Activated naive CD4-positive, alpha-beta T cell treated with anti-CD3 and anti-CD28 coated beads, Interleukin-2, amount 50 U/mL, for 24 hours (primary cell): ENCODE measurements at regions not wholly inside any gene's neighbourhood (a gene's known extent, or its start where the extent isn't known, plus 50 kb on each side); places are given as distances from the start of the nearest gene placed in this dataset.

Experiments used
- H3K27ac Mint-ChIP-seq: one replicate; pipeline ENCODE4 v1.8.0; 2021; ENCODE audit warnings: mild to moderate bottlenecking, mixed read lengths
- H3K27me3 Mint-ChIP-seq: one replicate; pipeline ENCODE4 v1.8.0; 2021; ENCODE audit warnings: mixed read lengths
- H3K36me3 Mint-ChIP-seq: one replicate; pipeline ENCODE4 v1.8.0; 2021; ENCODE audit warnings: mixed read lengths
- H3K4me1 Mint-ChIP-seq: one replicate; pipeline ENCODE4 v1.8.0; 2021; ENCODE audit warnings: mixed read lengths
- H3K4me3 Mint-ChIP-seq: one replicate; pipeline ENCODE4 v1.8.0; 2021; ENCODE audit warnings: mild to moderate bottlenecking, mixed read lengths
- H3K9me3 Mint-ChIP-seq: one replicate; pipeline ENCODE4 v1.8.0; 2021; ENCODE audit warnings: mixed read lengths

DNA sequence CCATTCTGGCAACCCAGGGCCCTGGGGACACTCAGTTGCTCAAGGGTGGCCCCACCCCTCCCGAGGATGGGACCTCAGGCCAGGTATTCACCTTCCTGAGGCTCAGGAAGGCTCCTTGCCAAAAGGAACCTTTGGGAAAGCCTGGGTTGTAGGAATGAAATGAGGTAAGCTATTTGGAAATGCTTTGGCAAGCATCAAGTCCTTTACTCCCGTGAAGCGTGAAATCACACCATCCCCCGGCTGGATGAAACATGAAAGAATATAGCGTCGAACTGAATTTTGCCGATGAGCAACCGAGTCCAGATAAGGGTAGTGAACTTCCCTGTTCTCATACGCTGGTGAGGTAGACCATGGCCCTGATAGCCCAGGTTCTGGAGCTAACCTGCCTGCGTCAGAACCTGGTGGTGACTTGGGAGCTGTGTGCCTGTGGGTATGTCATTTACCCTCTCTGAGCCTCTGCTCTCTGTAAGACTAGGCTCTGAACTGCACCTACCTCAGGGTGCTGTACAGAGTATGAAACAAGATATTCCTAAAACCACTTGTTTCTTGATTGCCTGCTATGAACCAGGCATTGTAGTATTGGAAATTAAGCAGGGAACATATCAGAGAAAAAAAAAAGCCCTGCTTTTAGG lies 105.3 kb upstream of the BOD1 start:
- no peak overlapping the region for H3K27ac Mint-ChIP-seq

GRCh38 chr5:173726846-173727557 lies 110.6 kb upstream of the BOD1 start:
- Mint-ChIP-seq H3K9me3 (no peaks in the 10 kb centered on the region), H3K27ac (no peak overlapping the region), H3K36me3 (no peaks in the 10 kb centered on the region), H3K27me3 (peaks cover 6% of the 10 kb centered on the region), H3K4me3 (no peak overlapping the region), H3K4me1 (no peaks in the 10 kb centered on the region)

More for the DNA sequence above, 105.3 kb upstream of the BOD1 start:
- Mint-ChIP-seq H3K36me3 (no peaks in the 10 kb centered on the region), H3K9me3 (no peaks in the 10 kb centered on the region), H3K27me3 (peaks cover 7% of the 10 kb centered on the region), H3K4me1 (no peaks in the 10 kb centered on the region), H3K4me3 (no peak overlapping the region)

GRCh38 chr5:173727839-173728778 lies 111.7 kb upstream of the BOD1 start:
- H3K9me3 Mint-ChIP-seq: no peaks in the 10 kb centered on the region
- no peaks in the 10 kb centered on the region for H3K36me3 Mint-ChIP-seq
- H3K4me1 Mint-ChIP-seq: no peaks in the 10 kb centered on the region
- H3K4me3 Mint-ChIP-seq: no peak overlapping the region
- no peak overlapping the region for H3K27ac Mint-ChIP-seq
- H3K27me3 Mint-ChIP-seq: no peaks in the 10 kb centered on the region

- Mint-ChIP-seq H3K27me3 (no peaks in the 10 kb centered on the region), H3K36me3 (no peaks in the 10 kb centered on the region), H3K27ac (no peak overlapping the region), H3K4me3 (no peak overlapping the region), H3K4me1 (no peaks in the 10 kb centered on the region), H3K9me3 (no peaks in the 10 kb centered on the region)
Measured at GRCh38 chr5:173729079-173729765, 112.8 kb upstream of the BOD1 start.

GRCh38 chr5:173730632-173731298 lies 114.3 kb upstream of the BOD1 start:
- Mint-ChIP-seq H3K27ac (no peak overlapping the region), H3K9me3 (no peaks in the 10 kb centered on the region), H3K27me3 (no peaks in the 10 kb centered on the region), H3K4me1 (no peaks in the 10 kb centered on the region), H3K36me3 (no peaks in the 10 kb centered on the region), H3K4me3 (no peak overlapping the region)

DNA sequence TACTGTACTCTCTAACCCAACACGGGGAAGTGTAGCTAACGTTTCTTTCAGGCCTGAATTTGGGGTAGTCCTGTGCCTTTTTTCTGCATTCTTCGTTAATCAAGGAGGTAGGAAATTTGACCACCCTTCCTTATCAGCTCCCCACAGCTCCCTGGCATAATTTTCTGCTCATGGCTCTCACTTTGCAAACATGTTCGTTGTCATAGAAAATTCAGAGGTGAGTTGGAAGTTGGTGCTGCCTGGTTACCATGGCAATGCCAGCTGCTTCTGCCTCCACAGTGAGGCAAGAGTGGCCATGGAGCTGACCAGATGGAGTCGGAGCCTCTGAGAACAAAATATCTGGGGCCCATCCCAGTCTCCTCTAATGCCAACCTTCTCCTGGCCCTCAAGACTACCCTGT lies 116.6 kb upstream of the BOD1 start:
- Mint-ChIP-seq H3K9me3 (no peaks in the 10 kb centered on the region), H3K27ac (no peak overlapping the region), H3K36me3 (no peaks in the 10 kb centered on the region), H3K4me3 (no peak overlapping the region), H3K27me3 (no peaks in the 10 kb centered on the region), H3K4me1 (no peaks in the 10 kb centered on the region)

GRCh38 chr5:173733425-173733824 lies 117.0 kb upstream of the BOD1 start:
- H3K4me3 Mint-ChIP-seq: no peak overlapping the region
- no peak overlapping the region for H3K27ac Mint-ChIP-seq
- H3K36me3 Mint-ChIP-seq: no peaks in the 10 kb centered on the region
- H3K27me3 Mint-ChIP-seq: no peaks in the 10 kb centered on the region
- H3K9me3 Mint-ChIP-seq: no peaks in the 10 kb centered on the region
- no peaks in the 10 kb centered on the region for H3K4me1 Mint-ChIP-seq

- Mint-ChIP-seq H3K27ac (no peak overlapping the region), H3K4me3 (no peak overlapping the region), H3K36me3 (no peaks in the 10 kb centered on the region), H3K27me3 (no peaks in the 10 kb centered on the region), H3K9me3 (no peaks in the 10 kb centered on the region), H3K4me1 (no peaks in the 10 kb centered on the region)
Measured at GRCh38 chr5:173733831-173734501, 117.5 kb upstream of the BOD1 start.

- no peaks in the 10 kb centered on the region for H3K9me3 Mint-ChIP-seq
- H3K27ac Mint-ChIP-seq: no peak overlapping the region
- no peaks in the 10 kb centered on the region for H3K27me3 Mint-ChIP-seq
- no peaks in the 10 kb centered on the region for H3K4me1 Mint-ChIP-seq
- H3K4me3 Mint-ChIP-seq: no peak overlapping the region
- H3K36me3 Mint-ChIP-seq: no peaks in the 10 kb centered on the region
Measured at GRCh38 chr5:173734716-173735115, 118.3 kb upstream of the BOD1 start.

DNA sequence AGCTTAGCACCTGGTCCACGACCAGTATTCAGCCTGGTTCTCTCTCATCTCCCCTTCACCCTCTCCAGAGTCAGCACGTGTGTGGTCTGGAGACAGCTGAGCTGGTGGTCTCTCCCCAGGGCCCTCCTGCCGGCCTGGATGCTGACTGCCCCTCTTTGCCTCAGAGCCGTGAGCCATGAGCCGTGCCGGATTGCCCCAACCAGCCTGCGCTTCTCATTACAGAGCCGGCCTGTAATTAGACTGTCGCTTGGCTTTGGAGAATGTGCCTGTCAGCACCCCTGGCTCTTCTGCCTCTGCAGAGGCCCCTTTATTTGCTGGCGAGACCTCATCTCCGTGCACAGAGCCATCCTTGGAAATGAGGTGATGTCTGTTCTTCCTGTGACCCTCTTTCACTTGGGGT lies 118.7 kb upstream of the BOD1 start:
- Mint-ChIP-seq H3K4me1 (no peaks in the 10 kb centered on the region), H3K36me3 (no peaks in the 10 kb centered on the region), H3K27ac (no peak overlapping the region)

GRCh38 chr5:173735691-173736090 lies 119.2 kb upstream of the BOD1 start:
- H3K36me3 Mint-ChIP-seq: no peaks in the 10 kb centered on the region
- no peaks in the 10 kb centered on the region for H3K27me3 Mint-ChIP-seq
- H3K9me3 Mint-ChIP-seq: no peaks in the 10 kb centered on the region
- no peak overlapping the region for H3K4me3 Mint-ChIP-seq
- no peaks in the 10 kb centered on the region for H3K4me1 Mint-ChIP-seq
- H3K27ac Mint-ChIP-seq: no peak overlapping the region

More for the DNA sequence above, 118.7 kb upstream of the BOD1 start:
- Mint-ChIP-seq H3K9me3 (no peaks in the 10 kb centered on the region), H3K4me3 (no peak overlapping the region), H3K27me3 (no peaks in the 10 kb centered on the region)

DNA sequence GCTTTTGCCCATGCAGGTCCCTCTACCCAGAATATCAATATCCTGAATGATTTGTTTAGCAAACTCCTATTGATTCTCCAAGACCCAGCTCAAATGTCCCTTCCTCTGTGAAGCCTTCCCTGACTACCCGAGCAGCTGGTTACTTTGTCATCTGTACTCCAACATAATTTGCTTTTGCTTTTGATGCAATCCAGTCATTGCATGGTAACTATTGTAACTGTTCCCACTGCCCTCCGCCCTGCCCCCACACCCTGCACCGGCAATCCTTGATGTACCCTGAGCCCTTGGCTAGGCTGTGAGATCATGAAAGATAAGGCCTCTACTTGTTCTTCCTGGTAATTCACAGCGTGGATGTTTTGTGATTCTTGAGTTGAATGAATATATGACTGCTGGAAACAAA lies 119.9 kb upstream of the BOD1 start:
- H3K36me3 Mint-ChIP-seq: no peaks in the 10 kb centered on the region
- no peak overlapping the region for H3K27ac Mint-ChIP-seq
- H3K4me3 Mint-ChIP-seq: no peak overlapping the region
- no peaks in the 10 kb centered on the region for H3K4me1 Mint-ChIP-seq
- no peaks in the 10 kb centered on the region for H3K27me3 Mint-ChIP-seq
- no peaks in the 10 kb centered on the region for H3K9me3 Mint-ChIP-seq

- H3K4me1 Mint-ChIP-seq: no peaks in the 10 kb centered on the region
- no peaks in the 10 kb centered on the region for H3K36me3 Mint-ChIP-seq
- no peaks in the 10 kb centered on the region for H3K9me3 Mint-ChIP-seq
- H3K4me3 Mint-ChIP-seq: no peak overlapping the region
- no peak overlapping the region for H3K27ac Mint-ChIP-seq
- no peaks in the 10 kb centered on the region for H3K27me3 Mint-ChIP-seq
Measured at GRCh38 chr5:173736923-173737412, 120.5 kb upstream of the BOD1 start.

DNA sequence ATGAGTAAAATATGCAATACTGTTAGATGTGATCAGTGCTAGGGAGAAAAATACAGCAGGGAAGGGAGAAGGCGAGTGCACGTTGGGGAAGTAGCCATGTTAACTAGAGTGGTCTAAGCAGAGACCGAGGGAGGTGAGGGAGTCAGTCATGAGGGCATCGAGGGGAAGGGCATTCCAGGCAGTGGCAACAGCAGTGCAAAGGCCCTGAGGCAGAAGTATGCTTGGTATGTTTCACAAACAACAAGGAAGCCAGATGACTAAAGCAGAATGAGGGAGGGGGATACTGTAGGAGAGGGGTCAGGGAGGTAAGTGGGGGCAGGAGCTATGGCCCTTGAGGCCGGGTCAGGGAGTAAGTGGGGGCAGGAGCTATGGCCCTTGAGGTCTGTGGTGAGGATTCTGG lies 123.3 kb upstream of the BOD1 start:
- no peaks in the 10 kb centered on the region for H3K27me3 Mint-ChIP-seq
- no peaks in the 10 kb centered on the region for H3K36me3 Mint-ChIP-seq
- H3K9me3 Mint-ChIP-seq: no peaks in the 10 kb centered on the region
- no peak overlapping the region for H3K4me3 Mint-ChIP-seq
- H3K4me1 Mint-ChIP-seq: no peaks in the 10 kb centered on the region
- H3K27ac Mint-ChIP-seq: no peak overlapping the region
